Skin of body (tissue), 1 donor: ENCODE measurements at regions not wholly inside any gene's neighbourhood (a gene's known extent, or its start where the extent isn't known, plus 50 kb on each side); places are given as distances from the start of the nearest gene placed in this dataset.
"Not testable (repeated sequence)": the region's sequence is repeated elsewhere in the genome, so short reads cannot be mapped to it uniquely, and the experiment has no call there.

Experiments
- DNase-seq: peaks from one replicate; lab custom pipeline; 2025; lab: John Stamatoyannopoulos, UW

GRCh38 chr1:178572604-178573003 is 59.7 kb downstream of the TEX35 start:
- DNase-seq, result no peak

DNA sequence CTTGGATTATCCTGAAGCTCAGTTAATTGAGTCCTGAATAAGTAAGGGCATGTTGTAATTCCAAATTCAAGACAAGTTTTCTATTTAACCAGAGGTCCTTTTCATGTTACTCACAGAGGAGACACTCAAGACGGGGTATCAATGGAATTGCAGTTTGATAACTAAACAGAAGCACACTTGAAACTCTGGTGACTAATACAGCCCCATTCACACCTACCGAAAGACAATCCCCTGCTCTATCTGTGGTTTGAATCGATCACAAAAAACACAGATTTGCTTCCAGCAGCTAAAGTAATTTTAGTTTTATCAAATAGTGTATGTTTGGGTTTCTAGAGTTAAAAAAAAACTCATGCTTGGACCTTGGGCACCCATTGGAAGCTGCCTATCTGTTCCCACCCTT is 60.4 kb downstream of the TEX35 start:
- no peak for DNase-seq

DNA sequence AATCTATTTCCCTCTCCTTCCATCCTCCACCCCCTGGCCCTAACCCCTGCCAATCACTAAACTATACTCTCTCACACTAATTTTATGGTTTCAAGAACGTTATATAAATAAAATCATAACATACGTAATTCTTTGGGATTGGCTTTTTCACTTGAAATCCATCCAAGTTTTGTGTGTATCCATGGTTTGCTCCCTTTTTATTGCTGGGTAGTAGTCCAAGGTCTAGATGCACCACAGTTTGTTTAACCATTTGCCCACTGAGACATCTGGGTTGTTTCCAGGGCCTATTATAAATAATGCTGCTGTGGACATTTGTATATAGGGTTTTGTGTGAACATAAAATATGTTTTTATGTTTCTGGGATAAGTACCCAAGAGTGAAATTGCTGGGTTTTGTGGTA is 61.4 kb downstream of the TEX35 start:
- DNase-seq, result no peak

- DNase-seq, result peak; percentile 33
Observed at GRCh38 chr1:178575611-178576361, 62.9 kb downstream of the TEX35 start.

DNA sequence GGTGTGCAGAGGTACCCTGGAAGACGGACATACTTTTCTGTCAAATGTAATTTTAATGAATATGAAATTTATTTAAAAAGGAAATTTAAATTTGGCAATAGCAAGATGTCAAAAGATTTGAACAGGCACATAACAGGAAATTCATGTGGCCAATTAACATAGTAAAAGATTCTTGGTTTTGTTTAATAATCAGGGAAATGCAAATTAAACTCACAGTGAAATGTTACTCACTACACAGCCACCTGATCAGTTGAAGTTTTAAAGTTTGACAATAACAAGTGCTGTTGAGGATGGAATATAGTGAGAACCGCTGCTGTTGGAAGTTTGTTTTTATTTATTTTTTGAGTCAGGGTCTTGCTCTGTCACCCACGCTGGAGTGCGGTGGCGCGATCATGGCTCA is 63.9 kb downstream of the TEX35 start:
- DNase-seq, result no peak

GRCh38 chr1:178577882-178578281 is 65.0 kb downstream of the TEX35 start:
- DNase-seq, result no peak

- DNase-seq, result no peak
Observed at GRCh38 chr1:178578541-178578940, 65.6 kb downstream of the TEX35 start.

GRCh38 chr1:178579095-178579494 is 66.2 kb downstream of the TEX35 start:
- no peak for DNase-seq

- DNase-seq, result no peak
Observed at GRCh38 chr1:178579562-178579961, 66.7 kb downstream of the TEX35 start.

DNA sequence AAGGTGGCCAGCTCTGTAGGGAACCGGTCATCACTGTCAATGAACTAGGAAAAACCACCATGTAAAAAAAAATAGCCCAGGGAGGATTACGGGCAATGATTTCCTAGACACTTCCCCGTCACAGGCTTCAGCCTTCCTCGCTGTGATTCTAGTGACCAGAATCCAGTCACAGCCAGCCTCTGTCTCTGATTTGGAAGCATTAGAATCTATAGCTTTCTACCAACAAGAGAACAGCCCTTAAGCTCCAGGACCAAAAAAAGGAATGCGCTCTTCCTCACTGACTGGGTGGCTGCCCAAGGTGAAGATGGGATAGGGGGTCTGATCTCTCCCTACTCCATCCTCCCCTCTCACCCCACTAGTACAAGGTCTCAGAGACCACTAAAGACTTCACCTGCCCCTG is 67.2 kb downstream of the TEX35 start:
- no peak for DNase-seq

GRCh38 chr1:178580876-178581275 is 68.0 kb downstream of the TEX35 start:
- no peak for DNase-seq

DNA sequence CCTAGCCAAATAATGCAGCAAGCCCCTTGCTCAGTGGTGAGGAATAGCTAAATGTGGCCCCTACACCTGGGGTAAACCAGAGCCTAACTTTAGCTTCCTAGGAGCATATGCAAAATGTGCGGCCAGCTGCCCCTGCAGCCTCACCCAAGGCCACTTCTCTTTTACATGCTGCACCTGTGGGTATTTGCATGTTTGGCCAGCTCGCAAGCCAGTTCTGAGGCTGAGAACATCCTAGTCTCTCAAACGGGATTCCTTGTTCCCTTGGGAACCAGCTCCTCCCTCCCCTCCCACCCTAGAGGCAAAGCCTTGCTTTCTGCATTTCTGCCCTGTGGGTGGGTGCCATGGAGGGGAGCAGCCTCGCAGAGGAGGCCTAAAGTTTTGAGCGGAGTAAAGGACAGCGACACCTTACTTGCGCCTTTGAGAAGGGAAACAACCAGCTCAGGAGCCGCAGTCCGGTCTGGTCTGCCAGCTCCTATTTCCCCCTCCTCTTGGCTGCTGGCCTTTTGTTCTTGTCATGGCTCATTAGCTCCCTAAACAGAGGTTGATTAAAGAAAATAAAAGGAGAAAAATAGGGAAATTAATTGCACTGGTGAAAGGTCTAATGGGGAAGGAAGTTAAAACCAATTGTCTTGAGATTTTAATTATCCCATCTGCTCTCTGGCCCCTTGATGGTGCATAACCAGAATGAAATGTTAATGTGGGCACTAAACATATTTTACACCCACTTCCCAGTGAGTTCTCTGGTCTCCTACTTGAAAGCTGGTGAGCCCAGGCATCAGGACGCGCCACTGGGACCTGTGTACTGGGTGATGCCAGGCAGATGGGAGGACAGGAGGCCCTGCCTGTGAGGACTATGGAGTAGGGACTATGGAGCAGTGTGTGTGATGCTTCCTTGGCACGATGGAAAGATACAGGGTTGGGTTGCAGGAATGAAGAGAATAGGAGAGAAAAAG is 68.7 kb downstream of the TEX35 start:
- no peak for DNase-seq

DNA sequence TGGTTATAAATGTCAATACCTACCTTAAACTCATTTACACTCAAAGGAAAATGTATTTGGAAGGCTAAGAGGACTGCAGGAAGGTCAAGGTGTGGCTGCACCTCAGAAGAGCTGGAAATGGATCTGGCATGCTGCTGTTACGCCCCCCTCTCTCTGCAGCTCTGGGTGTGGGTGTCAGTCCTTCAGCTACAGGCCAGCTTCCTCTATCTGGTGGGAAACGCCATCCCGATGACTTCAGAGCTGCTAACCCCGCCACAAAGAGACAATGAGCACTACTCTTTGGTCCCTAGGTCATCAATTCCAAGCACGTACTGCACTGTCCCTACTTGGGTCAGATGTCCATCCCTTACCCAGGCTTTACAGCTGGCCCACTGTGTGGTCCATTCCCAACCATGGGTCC is 74.2 kb downstream of the TEX35 start:
- DNase-seq, result no peak

DNA sequence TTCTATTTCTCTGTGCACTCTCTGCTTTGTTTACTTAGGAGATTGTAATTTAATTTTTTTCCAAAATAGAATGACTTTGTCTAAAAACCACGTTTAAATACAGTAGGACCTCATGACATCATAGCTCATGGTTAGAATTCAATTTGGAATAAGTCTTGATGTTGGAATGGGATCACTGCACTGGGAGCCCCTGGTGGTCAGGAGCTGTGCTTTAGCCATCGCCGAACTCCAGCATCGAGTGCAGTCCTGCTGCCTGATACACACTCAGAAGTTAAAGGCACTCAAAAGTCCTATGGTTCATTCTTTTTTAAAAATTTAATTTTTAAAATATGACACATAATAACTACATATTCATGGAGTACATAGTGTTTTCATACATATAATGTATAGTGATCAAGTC is 75.1 kb downstream of the TEX35 start:
- no peak for DNase-seq

DNA sequence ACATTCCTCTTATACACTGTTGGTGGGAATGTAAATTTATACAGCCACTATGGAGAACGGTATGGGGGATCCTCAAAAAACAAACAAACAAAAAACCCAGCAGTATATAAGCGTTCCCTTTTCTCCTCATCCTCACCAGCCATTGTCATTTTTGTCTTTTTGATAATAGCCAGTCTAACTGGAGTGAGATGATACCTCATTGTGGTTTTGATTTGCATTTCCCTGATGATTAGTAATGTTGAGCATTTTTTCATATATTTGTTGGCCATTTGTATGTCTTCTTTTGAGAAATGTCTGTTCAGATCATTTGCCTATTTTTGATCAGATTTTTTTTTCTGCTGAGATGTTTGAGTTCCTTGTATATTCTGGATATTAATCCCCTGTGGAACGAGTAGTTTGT is 76.1 kb downstream of the TEX35 start:
- not testable (repeated sequence) for DNase-seq

DNA sequence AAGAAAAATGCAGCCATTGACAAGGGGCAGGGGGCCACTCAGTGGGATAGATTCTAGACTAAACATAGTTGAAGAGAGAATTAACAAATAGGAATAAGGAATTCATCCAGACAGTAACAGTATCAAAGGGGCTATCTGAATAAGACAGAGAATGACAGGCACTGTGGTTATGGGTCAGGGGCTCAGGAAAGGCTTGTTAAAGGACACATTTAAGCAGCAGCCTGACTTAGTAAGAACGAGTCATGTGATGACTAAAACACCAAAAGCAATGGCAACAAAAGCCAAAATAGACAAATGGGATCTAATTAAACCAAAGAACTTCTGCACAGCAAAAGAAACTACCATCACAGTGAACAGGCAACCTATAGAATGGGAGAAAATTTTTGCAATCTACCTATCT is 78.9 kb downstream of the TEX35 start:
- not testable (repeated sequence) for DNase-seq

DNA sequence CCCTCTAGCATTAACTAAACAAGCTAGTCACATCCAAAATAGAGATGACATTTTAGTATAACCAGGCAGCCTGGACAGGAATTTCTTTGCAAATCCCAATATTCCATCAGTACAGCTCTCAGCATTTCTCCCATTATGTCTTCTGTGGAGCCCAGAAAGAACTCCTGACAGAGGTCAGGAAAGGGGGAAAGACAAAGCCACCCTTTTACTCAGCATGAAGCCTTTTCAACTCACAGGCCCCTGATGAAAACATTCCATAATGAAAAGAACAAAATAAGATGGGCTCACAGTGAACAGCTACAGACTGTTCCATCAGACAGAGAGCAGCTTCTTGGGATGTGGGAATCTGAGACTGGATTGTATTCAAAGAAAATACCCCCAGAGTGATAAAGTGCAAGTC is 80.6 kb downstream of the TEX35 start:
- no peak for DNase-seq

DNA sequence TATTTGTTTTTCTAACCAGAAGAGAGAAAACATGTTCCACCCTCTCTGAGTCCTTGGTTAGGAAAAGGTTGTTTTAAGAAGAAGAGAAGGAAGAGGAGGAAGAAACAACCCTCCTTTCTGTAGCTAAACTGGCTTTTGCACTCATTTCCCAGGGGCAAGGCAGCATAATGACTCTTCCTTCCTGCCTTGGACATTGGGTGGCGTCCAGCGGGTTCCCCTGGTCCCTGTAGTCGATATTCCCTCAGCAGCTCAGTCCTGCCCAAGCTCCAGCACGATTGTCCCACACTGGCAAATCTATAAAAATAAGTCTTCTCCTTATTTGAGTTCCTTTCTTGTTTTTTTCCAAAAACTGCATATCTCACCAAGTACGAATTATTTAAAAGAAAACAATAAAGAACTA is 81.2 kb downstream of the TEX35 start:
- no peak for DNase-seq

- DNase-seq, result no peak
Observed at GRCh38 chr1:178595491-178595890, 82.6 kb downstream of the TEX35 start.

DNA sequence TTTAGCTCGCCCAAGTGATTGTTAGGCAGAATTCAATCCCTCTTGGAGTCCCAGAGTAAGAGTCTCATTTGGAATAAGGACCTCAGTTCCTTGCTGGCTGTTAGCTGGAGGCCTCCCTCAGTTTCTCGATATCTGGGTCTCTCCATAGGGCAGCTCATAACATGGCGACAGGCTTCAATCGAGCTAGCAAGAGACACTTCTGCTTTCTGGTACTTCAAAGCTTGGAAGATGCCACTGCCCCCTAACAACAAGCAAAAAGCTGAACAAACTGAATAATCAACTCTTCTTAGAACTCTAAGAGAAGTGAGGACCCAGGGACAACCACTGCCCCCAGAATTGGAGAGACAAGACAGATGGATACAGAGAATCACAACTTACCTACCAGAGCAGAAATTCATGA is 86.2 kb downstream of the TEX35 start:
- DNase-seq, result no peak

GRCh38 chr1:178599745-178600144 is 86.8 kb downstream of the TEX35 start:
- no peak for DNase-seq

GRCh38 chr1:178603926-178604325 is 91.0 kb downstream of the TEX35 start:
- no peak for DNase-seq

DNA sequence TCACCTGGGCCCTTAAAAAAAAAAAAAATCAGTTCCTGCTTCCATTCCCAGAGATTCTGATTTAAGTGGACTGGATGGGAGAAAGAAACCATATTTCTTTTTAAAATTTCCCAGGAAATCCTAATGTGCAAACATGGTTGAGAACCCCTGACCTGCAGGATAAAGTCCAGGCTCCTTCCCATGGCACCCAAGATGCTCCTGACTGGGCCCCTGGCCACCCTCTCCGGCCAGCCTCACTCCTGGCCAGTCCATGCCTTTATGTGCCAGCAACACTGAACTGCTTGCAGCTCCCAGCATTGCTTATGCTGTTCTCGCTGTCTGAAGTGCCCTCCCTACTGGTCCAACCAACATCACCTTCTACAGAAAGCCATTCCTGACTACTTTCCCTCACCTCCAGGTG is 93.9 kb downstream of the TEX35 start:
- no peak for DNase-seq
